ENCODE measurements at regions not wholly inside any gene's neighbourhood (a gene's known extent, or its start where the extent isn't known, plus 50 kb on each side); places are given as distances from the start of the nearest gene placed in this dataset.

DNA sequence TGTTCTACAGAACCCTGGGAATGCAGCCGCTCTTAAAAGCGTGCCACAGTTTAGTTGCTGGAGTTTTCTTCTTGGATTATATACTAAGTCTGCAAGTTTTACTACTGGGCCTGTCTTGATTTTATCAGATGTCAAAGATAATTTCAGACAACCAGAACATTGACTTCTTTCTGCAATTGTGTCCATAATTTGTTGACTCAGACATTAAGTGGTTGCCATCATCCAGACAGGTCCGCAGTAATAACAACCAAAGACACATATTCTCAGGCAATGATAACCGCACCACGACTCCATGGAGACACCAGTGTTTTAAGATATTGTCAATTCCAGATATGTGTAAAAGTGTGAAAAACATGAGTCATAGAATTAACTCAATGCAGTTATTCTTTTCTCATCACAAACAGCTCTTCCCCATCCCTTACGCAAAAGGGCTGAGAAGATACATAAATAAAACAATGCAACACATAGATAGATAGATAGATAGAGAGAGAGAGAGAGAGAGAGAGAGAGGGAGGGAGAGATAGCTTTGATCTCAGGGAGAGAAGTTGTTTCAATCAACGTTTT is 90.4 kb upstream of the FMN2 start:
- no peak for DNase-seq

DNA sequence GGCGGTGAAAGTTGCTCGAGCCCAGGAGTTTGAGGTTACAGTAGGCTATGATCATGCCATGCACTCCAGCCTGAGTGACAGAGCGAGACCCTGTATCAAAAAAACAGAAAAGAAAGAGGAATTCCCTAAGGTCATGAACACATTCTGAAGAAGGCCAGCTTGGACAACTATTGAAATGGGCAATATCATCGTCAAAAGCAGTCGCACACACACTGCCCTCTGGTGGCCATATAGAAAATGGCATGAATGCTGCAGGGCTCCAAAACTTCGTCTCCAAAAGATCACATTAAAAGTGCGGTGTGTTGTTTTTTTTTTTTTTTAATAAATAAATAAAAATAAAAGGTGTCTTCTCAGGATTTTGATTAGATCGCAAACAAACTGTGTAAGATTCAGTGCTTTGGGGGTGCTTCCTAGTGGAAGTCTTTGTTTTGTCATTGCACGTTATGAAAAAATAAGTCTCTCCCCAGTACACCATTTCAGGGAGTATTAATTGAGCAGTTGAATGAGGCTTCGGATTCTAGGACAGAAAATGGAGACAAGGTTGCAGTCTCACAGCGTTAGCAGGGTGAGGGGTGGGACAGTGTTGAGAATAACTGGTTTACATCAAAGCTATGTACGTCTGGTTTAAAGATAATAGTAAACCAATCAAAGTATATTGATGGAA is 87.5 kb upstream of the FMN2 start:
- peak in 1 of 2 donors; percentile 3 for DNase-seq

DNA sequence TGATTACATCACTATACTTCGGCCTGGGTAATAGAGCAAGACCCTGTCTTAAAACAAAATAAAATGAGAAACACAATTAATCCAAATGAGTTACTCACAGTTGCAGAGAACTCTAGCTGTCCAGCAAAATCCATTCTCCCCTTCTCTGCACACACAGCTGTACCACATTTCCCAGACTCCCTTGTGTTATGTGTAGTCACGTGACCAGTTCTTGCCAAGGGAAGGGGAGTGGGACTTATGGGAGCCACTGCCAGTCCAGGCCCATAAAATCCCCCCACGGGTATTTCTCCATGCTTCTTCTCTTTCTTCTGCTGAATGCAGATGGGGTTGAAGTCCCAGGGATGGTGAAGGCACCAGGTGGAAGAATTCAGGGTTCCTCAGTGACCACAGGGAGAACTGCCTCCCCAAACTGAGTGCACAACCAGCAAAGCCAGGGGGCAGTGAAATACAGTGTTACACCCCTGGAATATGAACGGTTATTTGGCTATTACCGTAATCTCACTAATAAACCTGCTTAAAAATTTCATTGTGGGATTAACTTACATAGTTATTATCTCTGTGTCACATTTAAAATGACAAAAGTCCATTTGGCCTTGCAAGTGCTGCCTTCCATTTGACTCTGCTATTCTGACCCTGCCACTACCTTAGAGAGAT is 85.6 kb upstream of the FMN2 start:
- no peak for DNase-seq

DNA sequence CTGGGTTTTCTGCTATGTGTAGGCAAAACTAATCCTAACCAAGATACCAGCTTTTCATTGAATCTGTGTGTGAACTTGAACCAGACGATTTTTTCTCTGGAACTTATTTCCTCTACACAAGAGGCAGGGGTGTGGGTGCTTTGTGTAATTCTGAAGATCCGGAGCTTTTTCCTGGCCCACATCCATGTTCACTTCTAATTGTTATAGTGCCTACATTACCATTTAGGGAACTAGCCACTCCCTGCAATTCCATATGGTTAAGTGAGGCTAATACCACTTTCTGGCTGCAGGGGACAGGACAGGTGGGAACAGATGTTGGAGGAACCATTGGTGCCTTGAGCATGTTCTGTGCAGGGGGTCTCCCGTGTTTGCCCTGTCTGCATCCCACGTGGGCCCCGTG is 83.4 kb upstream of the FMN2 start:
- no peak for DNase-seq

DNA sequence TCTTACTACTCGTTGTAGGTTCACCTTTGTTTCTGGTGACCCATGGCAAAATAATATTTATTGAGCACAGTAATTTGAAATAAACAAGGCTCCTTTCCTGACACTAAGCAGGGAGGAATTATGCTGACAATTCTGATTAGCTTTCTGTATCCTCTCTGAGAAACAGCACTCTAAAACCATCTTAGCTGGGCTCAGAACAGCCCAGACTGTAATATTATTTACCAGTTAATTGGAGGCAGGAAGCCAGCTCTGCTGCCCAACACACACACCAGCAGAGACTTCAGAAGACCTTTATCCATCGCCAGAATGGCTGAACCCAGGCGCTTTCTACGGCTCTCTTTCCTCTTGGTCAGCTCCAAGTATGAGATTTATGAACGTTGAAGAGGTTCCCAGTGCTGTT is 77.6 kb upstream of the FMN2 start:
- DNase-seq = no peak

DNA sequence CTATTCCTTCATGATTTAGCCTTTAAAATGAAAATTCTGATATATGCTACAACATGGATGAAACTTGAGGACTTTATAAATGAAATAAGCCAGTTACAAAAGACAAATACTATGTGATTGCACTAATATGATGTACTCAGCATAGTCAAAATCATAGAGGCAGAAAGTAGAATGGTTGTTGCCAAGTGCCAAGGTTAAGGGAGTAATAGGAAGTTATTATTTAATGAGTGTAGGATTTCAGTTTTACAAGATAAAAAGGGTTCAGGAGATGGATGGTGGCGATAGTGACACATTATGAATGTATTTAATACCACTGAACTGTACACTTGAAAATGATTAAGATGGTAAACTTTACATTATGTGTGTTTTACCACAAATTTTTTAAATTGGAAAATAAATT is 73.1 kb upstream of the FMN2 start:
- no peak for DNase-seq

DNA sequence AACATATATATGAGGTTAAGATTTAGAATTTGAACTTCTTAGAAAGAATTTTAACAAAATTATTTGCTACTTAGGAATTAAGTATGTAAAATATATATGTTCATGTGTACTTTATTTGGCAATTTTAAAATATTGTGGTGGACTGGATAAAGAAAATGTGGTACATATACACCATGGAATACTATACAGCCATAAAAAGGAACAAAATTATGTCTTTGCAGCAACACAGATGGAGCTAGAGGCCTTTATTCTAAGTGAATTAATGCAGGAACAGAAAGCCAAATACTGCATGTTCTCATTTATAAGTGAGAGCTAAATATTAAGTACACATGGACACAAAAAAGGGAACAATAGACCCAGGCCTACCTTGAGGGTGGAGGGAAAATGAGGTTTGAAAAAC is 72.2 kb upstream of the FMN2 start:
- no peak for DNase-seq

DNA sequence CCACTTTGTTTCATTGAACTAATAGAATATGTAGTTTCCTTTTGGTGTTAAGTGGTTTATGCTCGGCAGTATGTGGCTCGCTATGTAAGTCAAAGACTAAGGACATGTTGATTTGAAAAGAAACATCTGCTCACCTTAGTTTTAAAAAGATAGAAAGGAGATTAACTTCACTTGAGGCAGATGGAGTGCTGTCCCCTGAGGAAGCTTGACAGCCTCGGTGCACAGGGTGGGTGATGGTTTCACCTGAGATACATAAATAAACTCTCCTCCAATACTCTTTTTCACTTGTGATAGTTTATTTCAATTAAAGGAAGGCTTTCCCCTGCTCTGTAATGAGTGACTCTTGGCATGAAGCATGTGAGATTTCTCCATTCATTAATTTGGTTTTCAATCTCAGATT is 70.8 kb upstream of the FMN2 start:
- DNase-seq = no peak

DNA sequence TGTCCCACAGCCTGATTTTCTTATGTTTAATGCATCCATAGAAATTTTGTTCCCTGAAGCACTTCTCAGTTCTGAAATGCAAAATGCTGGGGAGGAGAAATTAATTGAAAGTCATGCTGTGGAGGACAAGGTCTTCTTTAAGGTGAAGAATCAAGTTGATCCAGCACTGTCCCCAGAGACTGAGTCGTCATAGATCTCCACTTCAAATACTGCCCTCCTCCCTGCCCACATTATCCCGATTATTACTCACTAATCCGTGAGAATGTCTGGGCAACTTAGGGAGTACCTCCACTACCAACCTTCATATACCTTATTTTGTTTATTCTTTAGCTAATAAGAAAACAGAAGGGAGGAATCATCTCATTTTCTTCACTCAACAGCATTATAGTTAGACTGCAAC is 70.0 kb upstream of the FMN2 start:
- DNase-seq = no peak

DNA sequence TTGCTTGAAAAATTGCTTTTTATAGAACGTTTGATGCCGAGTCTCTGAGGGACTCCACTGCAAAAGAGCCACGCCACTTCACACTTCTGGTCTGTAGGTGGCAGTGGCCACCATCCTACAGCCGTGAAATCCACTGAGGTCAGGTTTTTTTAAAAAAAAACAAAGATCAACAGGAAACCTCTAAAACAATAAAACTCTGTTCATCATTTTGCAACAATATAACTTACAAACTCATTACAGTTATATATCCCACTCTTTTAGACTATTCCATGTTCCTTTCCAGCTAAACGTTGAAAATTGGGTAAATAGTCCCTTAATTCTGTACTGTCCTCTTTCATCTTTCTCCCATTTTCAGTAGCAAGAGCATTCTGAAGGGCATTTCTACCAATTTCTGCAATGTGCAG is 64.6 kb upstream of the FMN2 start:
- DNase-seq = peak in 1 of 2 donors; percentile 17

DNA sequence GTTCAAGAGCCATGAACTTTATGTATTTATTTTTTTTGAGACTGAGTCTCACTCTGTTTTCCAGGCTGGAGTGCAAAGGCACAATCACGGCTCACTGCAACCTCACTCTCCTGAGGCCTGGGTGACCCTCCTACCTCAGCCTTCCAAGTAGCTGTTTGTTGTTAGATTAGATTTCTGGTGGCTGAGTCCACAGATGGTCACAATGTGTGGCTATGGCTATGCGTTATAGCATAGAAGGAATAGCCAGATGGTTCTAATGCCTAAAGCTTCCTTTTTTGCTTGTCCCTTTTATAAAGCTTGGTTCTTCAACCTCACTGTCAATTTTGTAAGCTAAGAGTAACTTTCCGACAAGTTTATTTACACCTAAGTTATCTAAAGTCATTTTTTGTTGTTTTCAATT is 62.3 kb upstream of the FMN2 start:
- DNase-seq = no peak

DNA sequence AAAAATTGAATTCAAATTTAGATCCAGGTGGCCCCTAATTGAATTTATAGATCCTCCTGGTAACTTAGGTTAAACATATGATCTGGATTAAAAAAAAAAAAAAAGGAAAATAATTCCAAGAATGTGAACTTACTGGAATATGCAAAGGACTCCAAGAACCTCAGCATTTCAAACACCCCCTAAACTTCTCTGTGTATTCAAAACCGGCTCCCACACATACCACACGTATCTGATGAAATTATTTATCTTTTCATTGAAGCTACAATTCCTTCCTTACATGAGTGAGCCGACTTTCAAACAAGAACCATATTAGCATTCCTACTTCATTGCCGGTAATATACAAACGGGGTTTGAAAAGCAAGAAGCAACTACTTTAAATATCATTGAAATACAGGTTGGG is 61.4 kb upstream of the FMN2 start:
- DNase-seq = no peak

DNA sequence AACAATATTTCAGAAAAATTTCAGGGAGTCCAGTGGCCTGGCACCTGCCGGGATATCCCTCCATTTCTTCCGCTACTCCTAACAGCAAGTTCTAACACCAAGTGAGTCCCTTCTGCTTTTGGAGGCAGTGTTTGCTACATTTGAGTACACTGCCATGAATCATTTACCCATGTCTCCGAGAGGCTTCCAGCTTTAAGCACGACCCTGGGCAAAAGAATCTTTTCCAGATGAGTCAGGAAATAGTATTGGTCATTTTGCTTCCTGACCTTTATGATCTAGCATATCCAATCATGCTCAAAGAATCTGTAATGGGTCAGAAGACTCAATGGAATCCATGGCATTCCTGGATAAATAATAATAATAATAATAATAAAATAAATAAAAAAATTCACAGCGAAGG is 60.7 kb upstream of the FMN2 start:
- no peak for DNase-seq

DNA sequence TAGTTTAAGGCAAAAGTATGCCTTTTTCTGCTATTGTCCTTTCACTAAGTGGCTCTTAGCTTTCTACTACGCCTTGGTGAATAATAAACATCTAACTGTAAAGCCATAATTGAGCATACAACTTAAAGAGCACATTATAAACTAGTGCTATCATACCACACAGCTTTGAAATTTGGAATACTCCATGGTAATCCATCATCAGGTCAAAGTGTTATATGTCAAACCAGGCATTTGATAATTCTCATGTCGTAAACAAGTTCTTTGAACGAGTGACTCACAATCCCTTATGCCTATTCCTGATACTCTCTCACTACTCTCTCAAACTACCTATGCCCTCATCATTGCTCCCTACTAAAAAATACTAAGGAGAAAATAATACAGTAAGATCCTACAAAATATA is 60.3 kb upstream of the FMN2 start:
- DNase-seq = no peak

DNA sequence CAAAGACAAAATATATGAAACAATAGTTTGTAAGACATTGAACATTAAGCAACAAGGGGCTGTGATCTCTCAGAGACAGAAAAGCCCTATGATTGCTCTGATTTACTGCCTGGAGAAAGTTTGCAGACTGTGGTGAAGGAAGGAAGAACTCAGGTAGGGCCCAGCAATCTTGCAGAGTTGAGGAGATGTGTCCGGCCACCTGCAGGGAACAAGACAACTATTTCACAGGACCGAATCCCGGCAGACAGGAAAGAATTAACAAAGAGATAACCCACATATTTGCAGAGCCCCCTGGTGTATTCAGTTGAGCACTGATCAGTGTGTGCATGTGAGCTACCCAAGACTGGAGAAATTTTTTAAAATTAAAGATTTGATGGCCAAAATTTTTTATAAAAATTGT is 58.3 kb upstream of the FMN2 start:
- no peak for DNase-seq

DNA sequence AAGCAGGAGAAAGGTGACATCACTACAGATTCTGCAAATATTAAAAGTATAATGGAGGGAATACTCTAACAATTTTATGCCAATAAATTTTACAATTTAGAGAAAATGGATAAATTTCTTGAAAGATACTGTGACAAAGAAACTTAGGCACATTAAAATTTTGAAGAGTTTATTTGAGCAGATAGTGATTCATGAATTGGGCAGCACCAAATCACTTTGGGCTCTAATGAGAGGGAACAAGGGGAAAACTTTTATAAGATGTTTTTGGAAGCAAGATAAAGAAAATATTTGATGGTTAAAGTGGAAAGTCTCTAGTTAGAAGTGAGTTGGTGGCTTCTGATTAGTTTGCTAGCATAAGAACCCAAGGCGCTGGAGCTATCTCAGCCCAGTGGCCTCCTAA is 55.2 kb upstream of the FMN2 start:
- no peak for DNase-seq

Data from CD4-positive, alpha-beta T cell treated with Interferon alpha-2 for 1 hour (primary cell).